GM10248 (cell line): ENCODE measurements at regions not wholly inside any gene's neighbourhood (a gene's known extent, or its start where the extent isn't known, plus 50 kb on each side); places are given as distances from the start of the nearest gene placed in this dataset.

Experiments
- CTCF ChIA-PET: fragments of 300-600 bp; sonication (Branson Sonifier 250); formaldehyde crosslinking; extraction: SDS; loops from one replicate; lab custom pipeline; 2021; ENCODE audit warnings: antibody characterized with exemption; lab: Yijun Ruan, JAX
- POLR2A ChIA-PET: fragments of 350-650 bp; sonication (Branson Sonifier 250); formaldehyde crosslinking; extraction: SDS; loops from one replicate; lab custom pipeline; 2020; ENCODE audit warnings: antibody characterized with exemption; lab: Yijun Ruan, JAX
- DNase-seq: peaks from one replicate; pipeline ENCODE4 v3.0.0; 2012; ENCODE audit errors: extremely low spot score
- TF ChIP-seq, protein P1 (sequence below): IDR thresholded peaks from 2 replicates; pipeline ENCODE4 v1.5.1; 2012; ENCODE audit warnings: mild to moderate bottlenecking, low read depth; ENCODE audit errors: extremely low read depth, missing control alignments, control extremely low read depth

DNA sequence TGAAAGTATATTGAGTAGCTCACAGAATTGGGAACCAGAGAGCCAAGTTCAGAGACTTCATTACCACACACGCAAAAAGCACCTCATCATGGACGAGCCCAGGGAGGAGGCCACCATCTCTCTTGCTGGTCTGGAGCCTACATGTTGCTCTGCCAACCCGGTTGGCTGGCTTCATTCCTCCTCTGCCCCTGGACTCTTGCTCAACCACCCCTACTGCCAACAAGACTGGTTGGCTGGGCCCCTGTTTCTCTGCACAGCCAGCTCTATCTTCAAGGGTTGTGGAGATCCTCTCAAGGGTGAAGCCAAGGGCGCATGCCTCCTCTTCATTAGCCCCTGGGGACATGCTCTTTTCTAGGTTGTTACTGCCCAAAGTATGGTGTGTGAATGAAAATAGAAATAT is 142.7 kb downstream of the JCAD start:
- ChIA-PET POLR2A (no interaction called here), CTCF (interaction anchor here (0.7 to 1.8 kb wide), 2 partner anchors 10 to 29 kb away, joined by 3 to 4 read pairs; no protein-coding TSS in a partner anchor)

DNA sequence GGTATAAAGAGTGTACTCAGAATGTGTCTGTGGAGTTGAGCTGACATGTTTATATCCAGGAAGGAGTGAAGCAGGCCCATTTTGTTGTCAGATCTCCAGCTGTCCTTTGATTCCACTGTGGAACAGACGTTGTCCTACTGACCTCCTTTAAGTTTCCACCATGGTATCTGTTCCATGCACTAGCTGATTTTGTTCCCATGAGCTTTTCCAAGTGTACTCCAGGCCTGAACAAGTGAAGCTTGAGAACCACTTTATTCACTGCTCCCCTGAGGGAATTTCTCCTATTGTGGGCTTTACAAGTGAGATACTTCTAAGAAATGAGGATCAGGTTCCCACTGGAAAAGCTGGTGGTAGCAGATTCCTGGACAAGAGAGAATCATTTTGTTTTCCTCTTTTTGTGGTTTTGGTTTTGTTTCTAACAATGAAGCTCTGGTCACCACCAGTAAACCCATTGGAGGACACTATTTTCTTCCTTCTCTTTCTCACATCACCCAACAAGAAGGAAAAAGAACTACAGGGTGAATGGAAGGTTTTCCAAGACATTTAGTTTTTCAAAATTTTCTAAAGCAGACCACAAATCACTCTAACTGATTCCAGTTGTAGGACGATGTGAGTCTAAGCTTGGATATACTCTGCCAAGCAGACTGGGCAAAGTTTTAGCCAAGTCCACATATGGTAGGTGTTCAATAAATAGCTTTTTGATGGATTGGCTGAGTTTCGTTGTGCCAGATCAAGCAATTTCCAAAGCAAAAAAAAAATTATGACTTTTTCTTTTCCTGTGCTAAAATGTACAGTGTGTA is 144.2 kb downstream of the JCAD start:
- ChIA-PET POLR2A (no interaction called here), CTCF (interaction anchor here (1.3 kb wide), 1 partner anchor 22 kb away, joined by 3 read pairs; no protein-coding TSS in a partner anchor)
- TF ChIP-seq, protein P1, sequence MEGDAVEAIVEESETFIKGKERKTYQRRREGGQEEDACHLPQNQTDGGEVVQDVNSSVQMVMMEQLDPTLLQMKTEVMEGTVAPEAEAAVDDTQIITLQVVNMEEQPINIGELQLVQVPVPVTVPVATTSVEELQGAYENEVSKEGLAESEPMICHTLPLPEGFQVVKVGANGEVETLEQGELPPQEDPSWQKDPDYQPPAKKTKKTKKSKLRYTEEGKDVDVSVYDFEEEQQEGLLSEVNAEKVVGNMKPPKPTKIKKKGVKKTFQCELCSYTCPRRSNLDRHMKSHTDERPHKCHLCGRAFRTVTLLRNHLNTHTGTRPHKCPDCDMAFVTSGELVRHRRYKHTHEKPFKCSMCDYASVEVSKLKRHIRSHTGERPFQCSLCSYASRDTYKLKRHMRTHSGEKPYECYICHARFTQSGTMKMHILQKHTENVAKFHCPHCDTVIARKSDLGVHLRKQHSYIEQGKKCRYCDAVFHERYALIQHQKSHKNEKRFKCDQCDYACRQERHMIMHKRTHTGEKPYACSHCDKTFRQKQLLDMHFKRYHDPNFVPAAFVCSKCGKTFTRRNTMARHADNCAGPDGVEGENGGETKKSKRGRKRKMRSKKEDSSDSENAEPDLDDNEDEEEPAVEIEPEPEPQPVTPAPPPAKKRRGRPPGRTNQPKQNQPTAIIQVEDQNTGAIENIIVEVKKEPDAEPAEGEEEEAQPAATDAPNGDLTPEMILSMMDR: no peak
- DNase-seq: no peak

More for the DNA sequence above, 142.7 kb downstream of the JCAD start:
- no peak for DNase-seq
- TF ChIP-seq, protein P1: no peak

DNA sequence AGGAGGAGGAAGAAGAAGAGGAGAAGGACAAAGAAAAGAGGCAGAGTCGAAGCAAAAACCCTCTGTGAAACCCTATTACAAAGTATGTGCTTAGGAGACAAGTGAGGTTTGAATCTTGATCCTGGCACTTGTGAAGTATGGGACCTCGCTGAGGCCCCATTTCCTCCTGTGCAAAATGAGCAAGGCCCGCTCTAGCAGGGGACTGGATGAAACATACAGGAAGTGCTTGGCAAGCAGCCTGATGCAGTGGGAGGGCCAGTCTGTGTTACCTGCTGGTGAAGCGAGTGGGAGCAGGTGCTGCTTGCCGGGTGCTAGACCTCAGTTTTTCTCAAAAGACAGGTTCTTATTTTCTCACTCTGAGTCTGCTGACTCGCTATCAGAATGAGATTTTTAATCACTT is 150.4 kb downstream of the JCAD start:
- ChIA-PET CTCF (no interaction called here), POLR2A (no interaction called here)
- DNase-seq: no peak
- TF ChIP-seq, protein P1: no peak

DNA sequence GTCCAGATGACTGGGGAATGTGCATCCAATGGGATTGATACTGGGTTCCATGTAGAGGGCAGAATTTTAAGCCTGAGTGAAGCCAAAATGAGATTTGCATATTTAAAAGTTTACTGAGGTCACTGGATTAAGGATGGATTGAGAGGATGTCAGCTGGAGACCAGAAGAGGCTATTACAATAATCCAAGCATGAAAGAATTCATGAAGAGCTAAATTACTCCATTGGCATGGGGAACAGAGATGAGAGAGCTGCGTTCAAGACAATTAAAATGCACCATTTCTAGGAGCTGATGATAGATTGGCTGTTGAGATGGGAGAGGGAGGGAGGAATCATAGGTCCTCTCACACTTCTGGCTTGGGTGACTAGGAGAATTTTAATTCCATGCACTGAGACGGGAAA is 158.5 kb downstream of the JCAD start:
- CTCF ChIA-PET: interaction anchor here (1.1 kb wide), 1 partner anchor 10 kb away, joined by 4 read pairs; no protein-coding TSS in a partner anchor
- TF ChIP-seq, protein P1: no peak
- DNase-seq: no peak
- POLR2A ChIA-PET: no interaction called here

DNA sequence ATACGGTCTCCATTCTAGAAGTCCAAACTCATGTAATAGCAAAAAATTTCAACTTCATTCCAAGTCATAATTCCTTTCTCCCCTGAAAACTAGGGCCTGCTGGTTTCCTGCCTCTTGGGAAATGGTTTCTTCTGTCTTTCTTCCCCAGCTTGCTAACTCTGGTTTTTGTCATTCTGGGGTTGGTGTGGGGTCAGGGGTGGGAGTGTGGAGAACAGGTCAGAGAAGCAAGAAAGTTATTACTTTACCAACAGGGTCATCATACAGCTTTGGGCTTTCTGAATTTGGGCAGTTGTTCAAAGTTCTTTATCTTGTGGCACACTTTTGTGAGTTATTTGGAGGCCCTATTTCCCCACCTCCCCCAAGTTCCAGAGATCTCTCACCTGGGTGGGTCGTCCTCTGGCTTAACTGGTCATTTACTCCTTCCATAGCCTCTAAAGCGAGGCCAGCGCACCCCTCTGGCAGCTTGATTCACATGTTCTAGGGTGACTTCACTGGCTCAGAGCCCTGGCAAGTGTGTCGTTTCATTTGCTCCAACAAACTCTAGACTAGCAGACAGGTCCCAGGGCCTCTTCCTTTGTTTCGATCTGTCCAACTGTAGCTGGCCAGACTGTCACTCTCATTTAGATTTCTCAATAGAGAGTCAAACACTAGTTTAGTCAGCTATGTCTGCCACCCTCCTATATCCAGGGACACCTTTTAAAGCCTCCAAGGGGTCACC is 161.2 kb downstream of the JCAD start:
- ChIA-PET CTCF (no interaction called here), POLR2A (no interaction called here)
- DNase-seq: no peak
- TF ChIP-seq, protein P1: no peak

DNA sequence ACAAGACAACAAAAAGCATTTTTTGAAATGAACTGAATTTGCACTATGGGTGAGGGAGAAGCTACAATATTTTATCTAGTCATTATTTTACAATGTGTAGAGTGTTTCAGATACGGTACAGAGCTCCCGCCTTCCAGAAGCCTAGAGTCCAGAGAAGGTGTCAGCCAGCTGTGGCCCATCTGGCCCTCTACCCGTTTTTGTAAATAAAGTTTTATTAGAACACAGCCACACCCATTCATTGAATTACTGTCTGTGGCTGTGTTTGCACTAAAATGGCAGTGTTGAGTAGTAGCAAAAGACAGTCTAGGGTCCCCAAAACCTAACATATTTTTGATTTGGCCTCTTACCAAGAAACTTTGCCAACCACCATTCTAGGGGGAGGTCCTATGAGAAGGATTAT is 162.0 kb downstream of the JCAD start:
- ChIA-PET POLR2A (no interaction called here), CTCF (interaction anchor here (1.1 kb wide), 1 partner anchor 8 kb away, joined by 3 read pairs; no protein-coding TSS in a partner anchor)
- TF ChIP-seq, protein P1: no peak
- DNase-seq: no peak
